ENCODE measurements at regions not wholly inside any gene's neighbourhood (a gene's known extent, or its start where the extent isn't known, plus 50 kb on each side); places are given as distances from the start of the nearest gene placed in this dataset.

GRCh38 chr11:25777343-25777742, 554.6 kb upstream of the ANO3 start:
- Histone ChIP-seq H3K27me3 (ENCODE audit: insufficient read depth, low read depth) (no peaks in the 10 kb centered on the region), H3K4me3 (IDR thresholded peaks at IDR 0.05; ENCODE audit: insufficient read depth, low read depth, low read length) (no peak overlapping the region), H2AFZ (ENCODE audit: low read depth) (no peak overlapping the region), H3K9ac (no peak overlapping the region), H4K20me1 (ENCODE audit: insufficient read depth) (no peaks in the 10 kb centered on the region), H3K79me2 (ENCODE audit: insufficient read depth, low read depth) (no peaks in the 10 kb centered on the region), H3K4me1 (ENCODE audit: low read depth, poor library complexity, severe bottlenecking) (no peaks in the 10 kb centered on the region), H3K36me3 (ENCODE audit: insufficient read depth) (no peaks in the 10 kb centered on the region), H3K4me2 (no peak overlapping the region), H3K27ac (no peak overlapping the region)
- no peak for TF ChIP-seq CTCF (conservative IDR thresholded peaks at IDR 0.05; ENCODE audit: low read depth, low read length)

GRCh38 chr11:25779033-25779432, 552.9 kb upstream of the ANO3 start:
- H3K9ac ChIP-seq = no peak overlapping the region
- no peaks in the 10 kb centered on the region for H3K27me3 ChIP-seq (ENCODE audit: insufficient read depth, low read depth)
- no peaks in the 10 kb centered on the region for H3K36me3 ChIP-seq (ENCODE audit: insufficient read depth)
- no peaks in the 10 kb centered on the region for H4K20me1 ChIP-seq (ENCODE audit: insufficient read depth)
- no peaks in the 10 kb centered on the region for H3K4me1 ChIP-seq (ENCODE audit: low read depth, poor library complexity, severe bottlenecking)
- H2AFZ ChIP-seq (ENCODE audit: low read depth) = no peak overlapping the region
- H3K4me2 ChIP-seq = no peak overlapping the region
- no peak overlapping the region for H3K4me3 ChIP-seq (IDR thresholded peaks at IDR 0.05; ENCODE audit: insufficient read depth, low read depth, low read length)
- H3K27ac ChIP-seq = no peak overlapping the region
- TF ChIP-seq CTCF (conservative IDR thresholded peaks at IDR 0.05; ENCODE audit: low read depth, low read length) = no peak
- no peaks in the 10 kb centered on the region for H3K79me2 ChIP-seq (ENCODE audit: insufficient read depth, low read depth)

- Histone ChIP-seq H3K4me3 (IDR thresholded peaks at IDR 0.05; ENCODE audit: insufficient read depth, low read depth, low read length) (no peak overlapping the region), H3K9ac (no peak overlapping the region), H2AFZ (ENCODE audit: low read depth) (no peak overlapping the region), H3K27me3 (ENCODE audit: insufficient read depth, low read depth) (no peaks in the 10 kb centered on the region), H3K27ac (no peak overlapping the region), H3K4me1 (ENCODE audit: low read depth, poor library complexity, severe bottlenecking) (no peaks in the 10 kb centered on the region), H4K20me1 (ENCODE audit: insufficient read depth) (no peaks in the 10 kb centered on the region), H3K79me2 (ENCODE audit: insufficient read depth, low read depth) (no peaks in the 10 kb centered on the region), H3K4me2 (no peak overlapping the region), H3K36me3 (ENCODE audit: insufficient read depth) (no peaks in the 10 kb centered on the region)
- no peak for TF ChIP-seq CTCF (conservative IDR thresholded peaks at IDR 0.05; ENCODE audit: low read depth, low read length)
These were observed 544.5 kb upstream of the ANO3 start for GRCh38 chr11:25787416-25787815.

GRCh38 chr11:25790396-25790795, 541.5 kb upstream of the ANO3 start:
- Histone ChIP-seq H3K4me1 (ENCODE audit: low read depth, poor library complexity, severe bottlenecking) (no peaks in the 10 kb centered on the region), H3K36me3 (ENCODE audit: insufficient read depth) (no peaks in the 10 kb centered on the region), H3K27ac (no peak overlapping the region), H3K79me2 (ENCODE audit: insufficient read depth, low read depth) (no peaks in the 10 kb centered on the region), H4K20me1 (ENCODE audit: insufficient read depth) (no peaks in the 10 kb centered on the region), H3K9ac (no peak overlapping the region), H3K4me2 (no peak overlapping the region), H2AFZ (ENCODE audit: low read depth) (no peak overlapping the region), H3K27me3 (ENCODE audit: insufficient read depth, low read depth) (no peaks in the 10 kb centered on the region), H3K4me3 (IDR thresholded peaks at IDR 0.05; ENCODE audit: insufficient read depth, low read depth, low read length) (no peak overlapping the region)
- TF ChIP-seq CTCF (conservative IDR thresholded peaks at IDR 0.05; ENCODE audit: low read depth, low read length) = no peak

GRCh38 chr11:25793637-25794036, 538.3 kb upstream of the ANO3 start:
- Histone ChIP-seq H3K4me1 (ENCODE audit: low read depth, poor library complexity, severe bottlenecking) (no peaks in the 10 kb centered on the region), H3K79me2 (ENCODE audit: insufficient read depth, low read depth) (no peaks in the 10 kb centered on the region), H3K4me2 (no peak overlapping the region), H4K20me1 (ENCODE audit: insufficient read depth) (no peaks in the 10 kb centered on the region), H3K27ac (no peak overlapping the region), H3K4me3 (IDR thresholded peaks at IDR 0.05; ENCODE audit: insufficient read depth, low read depth, low read length) (no peak overlapping the region), H3K9ac (no peak overlapping the region), H3K27me3 (ENCODE audit: insufficient read depth, low read depth) (no peaks in the 10 kb centered on the region), H3K36me3 (ENCODE audit: insufficient read depth) (no peaks in the 10 kb centered on the region), H2AFZ (ENCODE audit: low read depth) (no peak overlapping the region)
- no peak for TF ChIP-seq CTCF (conservative IDR thresholded peaks at IDR 0.05; ENCODE audit: low read depth, low read length)

Measured in KMS-11 (cell line).